Astrocyte (in vitro differentiated cells and primary cell): ENCODE measurements at regions not wholly inside any gene's neighbourhood (a gene's known extent, or its start where the extent isn't known, plus 50 kb on each side); places are given as distances from the start of the nearest gene placed in this dataset.

Experiments used
- CTCF ChIP-seq: IDR thresholded peaks from 2 replicates; pipeline ENCODE4 v1.5.1; 2011; ENCODE audit warnings: low read depth, mild to moderate bottlenecking, inconsistent platforms, low read length, moderate library complexity; ENCODE audit not compliant: insufficient read depth
- EZH2 ChIP-seq: IDR thresholded peaks from 2 replicates; pipeline ENCODE4 v1.6.1; 2012; ENCODE audit warnings: mild to moderate bottlenecking, low read length, inconsistent platforms; ENCODE audit not compliant: insufficient read depth

GRCh38 chr3:74055061-74055460 is 430.3 kb upstream of the PDZRN3 start:
- TF ChIP-seq CTCF (no peak), EZH2 (no peak)
